GM18502 (cell line): ENCODE measurements at regions not wholly inside any gene's neighbourhood (a gene's known extent, or its start where the extent isn't known, plus 50 kb on each side); places are given as distances from the start of the nearest gene placed in this dataset.
"Not testable (repeated sequence)": the region's sequence is repeated elsewhere in the genome, so short reads cannot be mapped to it uniquely, and the experiment has no call there.

Experiments used
- ATAC-seq: cut with Tn5 transposase; IDR thresholded peaks from one replicate; pipeline ENCODE4 v1.9.1; 2021; ENCODE audit warnings: mild to moderate bottlenecking; ENCODE audit not compliant: unreplicated experiment, poor library complexity

- ATAC-seq = not testable (repeated sequence)
Measured at GRCh38 chr16:21513812-21514473, 85.4 kb upstream of the METTL9 start.

GRCh38 chr16:21514474-21514840, 84.9 kb upstream of the METTL9 start:
- not testable (repeated sequence) for ATAC-seq

GRCh38 chr16:21516705-21517040, 82.7 kb upstream of the METTL9 start:
- not testable (repeated sequence) for ATAC-seq

GRCh38 chr16:21517263-21517662, 82.1 kb upstream of the METTL9 start:
- ATAC-seq = not testable (repeated sequence)

- not testable (repeated sequence) for ATAC-seq
Measured at GRCh38 chr16:21519361-21520133, 79.8 kb upstream of the METTL9 start.

GRCh38 chr16:21520134-21521047, 79.0 kb upstream of the METTL9 start:
- peak; percentile 62 for ATAC-seq

GRCh38 chr16:21521048-21521389, 78.4 kb upstream of the METTL9 start:
- not testable (repeated sequence) for ATAC-seq

GRCh38 chr16:21521390-21522143, 77.8 kb upstream of the METTL9 start:
- ATAC-seq = not testable (repeated sequence)

GRCh38 chr16:21522846-21523245, 76.5 kb upstream of the METTL9 start:
- not testable (repeated sequence) for ATAC-seq

- no peak for ATAC-seq
Measured at GRCh38 chr16:21523411-21524067, 75.8 kb upstream of the METTL9 start.

- no peak for ATAC-seq
Measured at GRCh38 chr16:21524068-21524751, 75.2 kb upstream of the METTL9 start.

- not testable (repeated sequence) for ATAC-seq
Measured at GRCh38 chr16:21524752-21525028, 74.7 kb upstream of the METTL9 start.

GRCh38 chr16:21525029-21525895, 74.1 kb upstream of the METTL9 start:
- ATAC-seq = not testable (repeated sequence)

GRCh38 chr16:21525956-21526922, 73.1 kb upstream of the METTL9 start:
- ATAC-seq = not testable (repeated sequence)

GRCh38 chr16:21526923-21527807, 72.2 kb upstream of the METTL9 start:
- no peak for ATAC-seq

- not testable (repeated sequence) for ATAC-seq
Measured at GRCh38 chr16:21529060-21529658, 70.2 kb upstream of the METTL9 start.
